K562 (cell line): ENCODE measurements at regions not wholly inside any gene's neighbourhood (a gene's known extent, or its start where the extent isn't known, plus 50 kb on each side); places are given as distances from the start of the nearest gene placed in this dataset.

Experiments used
- RCOR1 ChIP-seq, 2 experiments: IDR thresholded peaks; 2 replicates each; pipeline ENCODE4 v1.6.1; 2012; ENCODE audit warnings: low read depth in 2 of 2, low read length in 2 of 2, borderline replicate concordance in 1 of 2, improper control_type of control experiment in 1 of 2
- RUNX1 ChIP-seq: sonication (generic); IDR thresholded peaks from 2 replicates; pipeline ENCODE4 v1.6.1; 2016; ENCODE audit warnings: antibody characterized with exemption, low read depth
- SMC3 ChIP-seq: conservative IDR thresholded peaks from 2 replicates; pipeline ENCODE4 v1.6.1; 2011; ENCODE audit warnings: low read depth, low read length, improper control_type of control experiment; ENCODE audit not compliant: insufficient read depth
- SRF ChIP-seq, 2 experiments: fragments of 250-450, 450-650 bp in 1 of 2; sonication (Bioruptor Pico) in 1 of 2; sonication (generic) in 1 of 2; formaldehyde crosslinking; IDR thresholded peaks; 2 replicates each; pipeline versions ENCODE4 v1.5.0 to v1.5.1; 2020 to 2022; ENCODE audit warnings: mild to moderate bottlenecking in 1 of 2, missing genetic modification reagents in 1 of 2
- TCF15 ChIP-seq: fragments of 250-450 bp; sonication (Bioruptor Pico); IDR thresholded peaks from 2 replicates; pipeline ENCODE4 v1.8.0; 2022; ENCODE audit warnings: moderate library complexity, mild to moderate bottlenecking, inconsistent platforms
- TEAD1 ChIP-seq, 2 experiments: fragments of 450-650 bp in 1 of 2; sonication (generic) in 1 of 2; formaldehyde crosslinking; IDR thresholded peaks; 2 replicates each; pipeline versions ENCODE4 v1.4.0 to v1.8.0; 2020 to 2022; ENCODE audit warnings: mild to moderate bottlenecking in 2 of 2, missing genetic modification reagents in 1 of 2
- THRA ChIP-seq: fragments of 450-650 bp; IDR thresholded peaks from 2 replicates; pipeline ENCODE4 v1.6.1; 2017; ENCODE audit warnings: mild to moderate bottlenecking, moderate library complexity
- ZNF354B ChIP-seq: fragments of 250-450 bp; sonication (Bioruptor Pico); IDR thresholded peaks from 2 replicates; pipeline ENCODE4 v1.4.0; 2020
- TF ChIP-seq, protein P1 (sequence below), 3 experiments: IDR thresholded peaks in 2 of 3; conservative IDR thresholded peaks in 1 of 3; 2 replicates each; pipeline ENCODE4 v1.5.1; 2011 to 2012; ENCODE audit warnings: low read length in 3 of 3, mild to moderate bottlenecking in 3 of 3, control low read depth in 2 of 3, improper control_type of control experiment in 1 of 3, inconsistent platforms in 1 of 3, low read depth in 1 of 3, mixed read lengths in 1 of 3, moderate library complexity in 1 of 3; ENCODE audit not compliant: insufficient read depth in 2 of 3
- TF ChIP-seq, protein P2 (sequence below): fragments of 250-450 bp; sonication (Bioruptor Pico); IDR thresholded peaks from 2 replicates; pipeline ENCODE4 v1.5.0; 2022; ENCODE audit warnings: mild to moderate bottlenecking
- TF ChIP-seq, protein P3 (sequence below), 2 experiments: IDR thresholded peaks in 1 of 2; conservative IDR thresholded peaks in 1 of 2; 2 replicates each; pipeline ENCODE4 v1.6.1; 2016; ENCODE audit warnings: low read depth in 2 of 2, mild to moderate bottlenecking in 1 of 2, missing compliant biosample characterization in 1 of 2, missing genetic modification characterization in 1 of 2, moderate library complexity in 1 of 2

DNA sequence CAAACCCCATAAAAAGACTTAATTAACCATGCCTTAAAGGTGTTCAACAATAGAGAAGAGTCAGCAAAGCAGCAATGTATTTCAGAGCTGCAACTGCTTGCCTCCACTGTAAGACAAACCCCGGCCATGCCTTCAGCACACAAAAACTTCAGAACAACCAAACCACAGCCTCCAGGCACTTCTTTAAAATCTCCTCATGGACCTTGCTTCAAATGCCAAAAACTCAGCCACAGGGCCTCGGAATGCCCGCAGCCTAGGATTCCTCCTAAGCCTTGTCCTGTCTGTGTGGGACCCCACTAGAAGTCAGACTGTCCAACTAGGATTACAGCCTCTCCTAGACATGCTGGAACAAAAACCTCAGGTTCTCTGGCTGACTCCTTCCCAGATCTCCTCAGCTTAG is 208.1 kb upstream of the DUSP10 start:
- TF ChIP-seq, protein P1, sequence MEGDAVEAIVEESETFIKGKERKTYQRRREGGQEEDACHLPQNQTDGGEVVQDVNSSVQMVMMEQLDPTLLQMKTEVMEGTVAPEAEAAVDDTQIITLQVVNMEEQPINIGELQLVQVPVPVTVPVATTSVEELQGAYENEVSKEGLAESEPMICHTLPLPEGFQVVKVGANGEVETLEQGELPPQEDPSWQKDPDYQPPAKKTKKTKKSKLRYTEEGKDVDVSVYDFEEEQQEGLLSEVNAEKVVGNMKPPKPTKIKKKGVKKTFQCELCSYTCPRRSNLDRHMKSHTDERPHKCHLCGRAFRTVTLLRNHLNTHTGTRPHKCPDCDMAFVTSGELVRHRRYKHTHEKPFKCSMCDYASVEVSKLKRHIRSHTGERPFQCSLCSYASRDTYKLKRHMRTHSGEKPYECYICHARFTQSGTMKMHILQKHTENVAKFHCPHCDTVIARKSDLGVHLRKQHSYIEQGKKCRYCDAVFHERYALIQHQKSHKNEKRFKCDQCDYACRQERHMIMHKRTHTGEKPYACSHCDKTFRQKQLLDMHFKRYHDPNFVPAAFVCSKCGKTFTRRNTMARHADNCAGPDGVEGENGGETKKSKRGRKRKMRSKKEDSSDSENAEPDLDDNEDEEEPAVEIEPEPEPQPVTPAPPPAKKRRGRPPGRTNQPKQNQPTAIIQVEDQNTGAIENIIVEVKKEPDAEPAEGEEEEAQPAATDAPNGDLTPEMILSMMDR (IDR thresholded peaks at IDR 0.05 in 2 of 3, conservative IDR thresholded peaks at IDR 0.05 in 1 of 3; ENCODE audit: insufficient read depth in 2 of 3, low read depth in 1 of 3, low read length in 3 of 3), result no peak
- no peak for TF ChIP-seq SRF (CRISPR knock-in tag; IDR thresholded peaks at IDR 0.05)
- no peak for TF ChIP-seq ZNF354B (CRISPR knock-in tag)
- no peak for TF ChIP-seq RUNX1
- no peak for TF ChIP-seq TCF15 (CRISPR knock-in tag)
- no peak for TF ChIP-seq TEAD1 (CRISPR knock-in tag; IDR thresholded peaks at IDR 0.05)
- no peak for TF ChIP-seq SMC3
- TF ChIP-seq THRA, result no peak
- TF ChIP-seq, protein P2, sequence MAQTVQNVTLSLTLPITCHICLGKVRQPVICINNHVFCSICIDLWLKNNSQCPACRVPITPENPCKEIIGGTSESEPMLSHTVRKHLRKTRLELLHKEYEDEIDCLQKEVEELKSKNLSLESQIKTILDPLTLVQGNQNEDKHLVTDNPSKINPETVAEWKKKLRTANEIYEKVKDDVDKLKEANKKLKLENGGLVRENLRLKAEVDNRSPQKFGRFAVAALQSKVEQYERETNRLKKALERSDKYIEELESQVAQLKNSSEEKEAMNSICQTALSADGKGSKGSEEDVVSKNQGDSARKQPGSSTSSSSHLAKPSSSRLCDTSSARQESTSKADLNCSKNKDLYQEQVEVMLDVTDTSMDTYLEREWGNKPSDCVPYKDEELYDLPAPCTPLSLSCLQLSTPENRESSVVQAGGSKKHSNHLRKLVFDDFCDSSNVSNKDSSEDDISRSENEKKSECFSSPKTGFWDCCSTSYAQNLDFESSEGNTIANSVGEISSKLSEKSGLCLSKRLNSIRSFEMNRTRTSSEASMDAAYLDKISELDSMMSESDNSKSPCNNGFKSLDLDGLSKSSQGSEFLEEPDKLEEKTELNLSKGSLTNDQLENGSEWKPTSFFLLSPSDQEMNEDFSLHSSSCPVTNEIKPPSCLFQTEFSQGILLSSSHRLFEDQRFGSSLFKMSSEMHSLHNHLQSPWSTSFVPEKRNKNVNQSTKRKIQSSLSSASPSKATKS, result no peak
- no peak for TF ChIP-seq RCOR1 (IDR thresholded peaks at IDR 0.05; ENCODE audit: borderline replicate concordance in 1 of 2, low read depth in 2 of 2, low read length in 2 of 2)
- TF ChIP-seq, protein P3, sequence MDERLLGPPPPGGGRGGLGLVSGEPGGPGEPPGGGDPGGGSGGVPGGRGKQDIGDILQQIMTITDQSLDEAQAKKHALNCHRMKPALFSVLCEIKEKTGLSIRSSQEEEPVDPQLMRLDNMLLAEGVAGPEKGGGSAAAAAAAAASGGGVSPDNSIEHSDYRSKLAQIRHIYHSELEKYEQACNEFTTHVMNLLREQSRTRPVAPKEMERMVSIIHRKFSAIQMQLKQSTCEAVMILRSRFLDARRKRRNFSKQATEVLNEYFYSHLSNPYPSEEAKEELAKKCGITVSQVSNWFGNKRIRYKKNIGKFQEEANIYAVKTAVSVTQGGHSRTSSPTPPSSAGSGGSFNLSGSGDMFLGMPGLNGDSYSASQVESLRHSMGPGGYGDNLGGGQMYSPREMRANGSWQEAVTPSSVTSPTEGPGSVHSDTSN (CRISPR knock-in tag; IDR thresholded peaks at IDR 0.05; ENCODE audit: low read depth), result no peak
- TF ChIP-seq, protein P3 (tag; conservative IDR thresholded peaks at IDR 0.05; ENCODE audit: low read depth), result no peak
